Body of pancreas (tissue), 4 donors: ENCODE measurements at regions not wholly inside any gene's neighbourhood (a gene's known extent, or its start where the extent isn't known, plus 50 kb on each side); places are given as distances from the start of the nearest gene placed in this dataset.

ENCODE experiments used
- ATAC-seq: fragments of 150-250 bp; one replicate; pipeline ENCODE4 v1.9.1; 2016
- DNase-seq, 4 donors: peaks; one replicate each; pipeline ENCODE4 v3.0.0-alpha.2; 2019
- H3K27ac ChIP-seq, 4 donors: fragments of 200-600 bp; sonication (generic); 1 replicate in 3 of 4; 2 replicates in 1 of 4; pipeline versions ENCODE4 v1.5.1 to v1.6.1; 2016 to 2019; ENCODE audit warnings: mild to moderate bottlenecking in 1 of 4, mixed read lengths in 1 of 4, moderate library complexity in 1 of 4
- H3K27me3 ChIP-seq, 2 donors: fragments of 200-600 bp; sonication (generic); one replicate each; pipeline ENCODE4 v1.6.0; 2016; ENCODE audit warnings: mild to moderate bottlenecking in 1 of 2
- H3K36me3 ChIP-seq, 2 donors: fragments of 200-600 bp; sonication (generic); replicated peaks in 1 of 2; 2 replicates each; pipeline ENCODE4 v1.5.1; 2016; ENCODE audit warnings: low read depth in 2 of 2; ENCODE audit not compliant: insufficient read depth in 1 of 2
- H3K4me1 ChIP-seq: fragments of 200-600 bp; sonication (generic); one replicate; pipeline ENCODE4 v1.6.0; 2016
- H3K4me3 ChIP-seq, 2 donors: fragments of 200-600 bp; sonication (generic); 1 replicate in 1 of 2; 2 replicates in 1 of 2; pipeline ENCODE4 v1.5.1; 2016 to 2019
- H3K9me3 ChIP-seq, 3 donors: fragments of 200-600 bp; sonication (generic); 1 replicate in 2 of 3; 2 replicates in 1 of 3; pipeline ENCODE4 v1.5.1; 2016
- CTCF ChIP-seq, 7 experiments: fragments of 450-650 bp in 4 of 7; fragments of 200-600 bp in 3 of 7; sonication (generic) in 3 of 7; IDR thresholded peaks; one replicate each; pipeline ENCODE4 v1.5.1; 2016 to 2019; ENCODE audit warnings: antibody characterized with exemption in 7 of 7
- POLR2A ChIP-seq, 3 donors: fragments of 450-650 bp; IDR thresholded peaks; one replicate each; pipeline ENCODE4 v1.6.1; 2016; ENCODE audit warnings: antibody characterized with exemption in 3 of 3, mild to moderate bottlenecking in 2 of 3
- WGBS, 2 donors: methylation state at CpG; one replicate each; pipeline ENCODE4 v1.1.5; 2017; 5-methylcytosine and 5-hydroxymethylcytosine counted together
- intact Hi-C: fragments of 100-400 bp; cut with DNase I; formaldehyde crosslinking; loops from one replicate; pipeline ENCODE4 v1.15.1; 2023

- Histone ChIP-seq H3K27ac (no peak overlapping the region), H3K36me3 (no peaks in the 10 kb centered on the region), H3K4me3 (no peak overlapping the region), H3K4me1 (peaks cover 16% of the 10 kb centered on the region), H3K9me3 (no peaks in the 10 kb centered on the region), H3K27me3 (no peaks in the 10 kb centered on the region)
- 61 to 81% methylated on average over 7 to 11 of the region's 11 CpGs for WGBS, 2 donors
- ATAC-seq, result no peak
- TF ChIP-seq POLR2A (IDR thresholded peaks at IDR 0.05), result no peak
- no peak for TF ChIP-seq CTCF (IDR thresholded peaks at IDR 0.05)
- no peak for DNase-seq
- intact Hi-C loops, result no loop called here
Observed at GRCh38 chr10:79005126-79005810, 63.5 kb upstream of the ZMIZ1 start.

GRCh38 chr10:79007018-79007417, 61.7 kb upstream of the ZMIZ1 start:
- Histone ChIP-seq H3K27me3 (no peaks in the 10 kb centered on the region), H3K4me3 (no peak overlapping the region), H3K36me3 (no peaks in the 10 kb centered on the region), H3K4me1 (peaks cover 16% of the 10 kb centered on the region), H3K27ac (no peak overlapping the region), H3K9me3 (no peaks in the 10 kb centered on the region)
- no peak for ATAC-seq
- DNase-seq, result no peak
- 90 to 95% methylated on average over 8 of the region's 8 CpGs for WGBS, 2 donors
- no peak for TF ChIP-seq POLR2A (IDR thresholded peaks at IDR 0.05)
- TF ChIP-seq CTCF (IDR thresholded peaks at IDR 0.05), result no peak
- intact Hi-C loops, result no loop called here

GRCh38 chr10:79007421-79008319, 61.1 kb upstream of the ZMIZ1 start:
- peak in 2 of 4 donors; percentile 23 to 35 for DNase-seq
- Histone ChIP-seq H3K4me3 (no peak overlapping the region), H3K36me3 (no peaks in the 10 kb centered on the region), H3K27ac (no peak overlapping the region), H3K27me3 (no peaks in the 10 kb centered on the region), H3K4me1 (peaks cover 16% of the 10 kb centered on the region), H3K9me3 (no peaks in the 10 kb centered on the region)
- intact Hi-C loops, result no loop called here
- 75 to 79% methylated on average over 4 to 5 of the region's 5 CpGs for WGBS, 2 donors
- TF ChIP-seq POLR2A (IDR thresholded peaks at IDR 0.05) (no peak), CTCF (IDR thresholded peaks at IDR 0.05) (no peak)
- ATAC-seq, result peak; percentile 38

- Histone ChIP-seq H3K36me3 (no peaks in the 10 kb centered on the region), H3K4me3 (no peak overlapping the region), H3K9me3 (no peaks in the 10 kb centered on the region), H3K27me3 (no peaks in the 10 kb centered on the region), H3K27ac (no peak overlapping the region), H3K4me1 (peaks cover 7% of the 10 kb centered on the region)
- TF ChIP-seq CTCF (IDR thresholded peaks at IDR 0.05), result no peak
- TF ChIP-seq POLR2A (IDR thresholded peaks at IDR 0.05), result no peak
- intact Hi-C loops, result no loop called here
- DNase-seq, result no peak
- peak; percentile 36 for ATAC-seq
- 93% methylated on average over 5 of the region's 5 CpGs for WGBS, 2 donors
Observed at GRCh38 chr10:79009145-79009544, 59.6 kb upstream of the ZMIZ1 start.
